ENCODE measurements at regions not wholly inside any gene's neighbourhood (a gene's known extent, or its start where the extent isn't known, plus 50 kb on each side); places are given as distances from the start of the nearest gene placed in this dataset.

GRCh38 chr13:86655561-86655960 lies 856.3 kb upstream of the SLITRK6 start:
- DNase-seq (ENCODE audit: low read depth): no peak
- H3K4me3 ChIP-seq (ENCODE audit: low read length): no peak overlapping the region
- no peak for TF ChIP-seq CTCF (conservative IDR thresholded peaks at IDR 0.05; ENCODE audit: low read depth, low read length)

- no peak overlapping the region for H3K4me3 ChIP-seq (ENCODE audit: low read length)
- no peak for TF ChIP-seq CTCF (conservative IDR thresholded peaks at IDR 0.05; ENCODE audit: low read depth, low read length)
- no peak for DNase-seq (ENCODE audit: low read depth)
Observed at GRCh38 chr13:86660090-86660489, 860.9 kb upstream of the SLITRK6 start.

GRCh38 chr13:86665842-86666241 lies 866.6 kb upstream of the SLITRK6 start:
- no peak for DNase-seq (ENCODE audit: low read depth)
- no peak for TF ChIP-seq CTCF (conservative IDR thresholded peaks at IDR 0.05; ENCODE audit: low read depth, low read length)
- no peak overlapping the region for H3K4me3 ChIP-seq (ENCODE audit: low read length)

GRCh38 chr13:86673931-86674431 lies 874.8 kb upstream of the SLITRK6 start:
- no peak for TF ChIP-seq CTCF (conservative IDR thresholded peaks at IDR 0.05; ENCODE audit: low read depth, low read length)
- no peak overlapping the region for H3K4me3 ChIP-seq (ENCODE audit: low read length)
- DNase-seq (ENCODE audit: low read depth): no peak

GRCh38 chr13:86681223-86681622 lies 882.0 kb upstream of the SLITRK6 start:
- H3K4me3 ChIP-seq (ENCODE audit: low read length): no peak overlapping the region
- no peak for TF ChIP-seq CTCF (conservative IDR thresholded peaks at IDR 0.05; ENCODE audit: low read depth, low read length)
- no peak for DNase-seq (ENCODE audit: low read depth)

- no peak for TF ChIP-seq CTCF (conservative IDR thresholded peaks at IDR 0.05; ENCODE audit: low read depth, low read length)
- DNase-seq (ENCODE audit: low read depth): no peak
- no peak overlapping the region for H3K4me3 ChIP-seq (ENCODE audit: low read length)
Observed at GRCh38 chr13:86684402-86684801, 885.2 kb upstream of the SLITRK6 start.

- TF ChIP-seq CTCF (conservative IDR thresholded peaks at IDR 0.05; ENCODE audit: low read depth, low read length): no peak
- no peak overlapping the region for H3K4me3 ChIP-seq (ENCODE audit: low read length)
- DNase-seq (ENCODE audit: low read depth): no peak
Observed at GRCh38 chr13:86689911-86690310, 890.7 kb upstream of the SLITRK6 start.

All from retinal pigment epithelial cell (primary cell).